ENCODE measurements at regions not wholly inside any gene's neighbourhood (a gene's known extent, or its start where the extent isn't known, plus 50 kb on each side); places are given as distances from the start of the nearest gene placed in this dataset.

DNA sequence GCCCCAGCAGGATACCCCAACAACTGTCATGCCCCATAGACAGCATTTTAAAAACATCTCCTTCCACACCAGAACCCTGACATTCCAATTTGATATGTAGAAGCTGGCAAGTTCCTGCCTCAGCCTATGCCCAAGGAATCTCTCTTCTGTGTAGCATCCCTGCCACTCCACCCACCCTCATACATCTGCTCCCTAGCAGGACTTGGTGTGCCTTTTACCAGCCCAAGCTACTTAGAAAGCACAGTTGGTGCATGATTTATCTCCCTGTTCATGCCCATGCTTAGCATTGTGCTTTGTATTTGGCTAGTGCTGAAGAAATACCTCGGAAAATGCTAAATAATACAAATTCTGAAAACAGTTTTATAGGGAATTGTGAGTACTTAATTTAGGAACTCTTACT is 236.9 kb upstream of the HES1 start:
- Histone ChIP-seq H3K36me3 (no peaks in the 10 kb centered on the region), H3K4me3 (no peak overlapping the region), H3K9me3 (no peaks in the 10 kb centered on the region), H3K27ac (no peak overlapping the region), H3K27me3 (replicated peaks in 1 of 7) (no peaks in the 10 kb centered on the region), H3K4me1 (peaks cover 0 to 16% (median 8%) of the 10 kb centered on the region in 6 donors)
- 80 to 95% (median 88%) methylated on average over 1 of the region's 1 CpG for WGBS, 5 donors
- TF ChIP-seq POLR2A (IDR thresholded peaks at IDR 0.05) (no peak), POLR2AphosphoS5 (IDR thresholded peaks at IDR 0.05) (no peak)
- TF ChIP-seq, protein P1, sequence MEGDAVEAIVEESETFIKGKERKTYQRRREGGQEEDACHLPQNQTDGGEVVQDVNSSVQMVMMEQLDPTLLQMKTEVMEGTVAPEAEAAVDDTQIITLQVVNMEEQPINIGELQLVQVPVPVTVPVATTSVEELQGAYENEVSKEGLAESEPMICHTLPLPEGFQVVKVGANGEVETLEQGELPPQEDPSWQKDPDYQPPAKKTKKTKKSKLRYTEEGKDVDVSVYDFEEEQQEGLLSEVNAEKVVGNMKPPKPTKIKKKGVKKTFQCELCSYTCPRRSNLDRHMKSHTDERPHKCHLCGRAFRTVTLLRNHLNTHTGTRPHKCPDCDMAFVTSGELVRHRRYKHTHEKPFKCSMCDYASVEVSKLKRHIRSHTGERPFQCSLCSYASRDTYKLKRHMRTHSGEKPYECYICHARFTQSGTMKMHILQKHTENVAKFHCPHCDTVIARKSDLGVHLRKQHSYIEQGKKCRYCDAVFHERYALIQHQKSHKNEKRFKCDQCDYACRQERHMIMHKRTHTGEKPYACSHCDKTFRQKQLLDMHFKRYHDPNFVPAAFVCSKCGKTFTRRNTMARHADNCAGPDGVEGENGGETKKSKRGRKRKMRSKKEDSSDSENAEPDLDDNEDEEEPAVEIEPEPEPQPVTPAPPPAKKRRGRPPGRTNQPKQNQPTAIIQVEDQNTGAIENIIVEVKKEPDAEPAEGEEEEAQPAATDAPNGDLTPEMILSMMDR (IDR thresholded peaks at IDR 0.05 in 8 of 11, conservative IDR thresholded peaks at IDR 0.05 in 3 of 11) = no peak
- no peak for DNase-seq
- intact Hi-C loops (cut with DNase I; ENCODE audit: low total_unique reads) = no loop called here

DNA sequence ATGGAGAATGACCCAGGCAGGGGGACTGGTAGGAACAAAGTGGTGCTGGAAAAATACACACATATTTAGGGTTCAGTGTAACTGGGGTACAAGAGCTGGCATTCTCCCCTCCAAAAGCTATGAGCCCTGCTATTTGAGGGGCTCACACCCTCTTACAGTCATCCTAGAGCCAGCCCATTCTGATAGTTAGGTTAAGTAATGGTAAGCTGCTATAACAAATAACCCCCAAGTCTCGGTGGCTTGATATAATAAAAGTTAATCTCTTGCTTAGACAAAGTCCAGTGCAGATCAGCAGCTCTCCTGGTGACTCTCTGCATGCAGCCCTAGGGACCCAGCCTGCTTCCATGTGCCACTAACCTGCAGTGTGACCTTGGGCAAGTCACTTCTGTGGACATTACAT is 234.9 kb upstream of the HES1 start:
- H3K4me3 ChIP-seq = no peak overlapping the region
- no peaks in the 10 kb centered on the region for H3K9me3 ChIP-seq
- intact Hi-C loops (cut with DNase I; ENCODE audit: low total_unique reads) = no loop called here
- H3K27ac ChIP-seq = no peak overlapping the region
- no peaks in the 10 kb centered on the region for H3K36me3 ChIP-seq
- peaks cover 0 to 16% (median 0%) of the 10 kb centered on the region in 6 donors for H3K4me1 ChIP-seq
- no peaks in the 10 kb centered on the region for H3K27me3 ChIP-seq (replicated peaks in 1 of 7)
- 87 to 100% (median 100%) methylated on average over 1 of the region's 1 CpG for WGBS, 5 donors
- no peak for DNase-seq
- TF ChIP-seq POLR2A (IDR thresholded peaks at IDR 0.05) (no peak), POLR2AphosphoS5 (IDR thresholded peaks at IDR 0.05) (no peak)
- TF ChIP-seq, protein P1 (IDR thresholded peaks at IDR 0.05 in 8 of 11, conservative IDR thresholded peaks at IDR 0.05 in 3 of 11) = no peak

- Histone ChIP-seq H3K4me1 (peaks cover 0 to 18% (median 0%) of the 10 kb centered on the region in 6 donors), H3K27ac (no peak overlapping the region), H3K36me3 (no peaks in the 10 kb centered on the region), H3K27me3 (replicated peaks in 1 of 7) (no peaks in the 10 kb centered on the region), H3K4me3 (no peak overlapping the region), H3K9me3 (peaks cover 0 to under 1% (median 0%) of the 10 kb centered on the region in 8 donors)
- no peak for DNase-seq
- 79 to 86% (median 80%) methylated on average over 11 to 14 of the region's 14 CpGs for WGBS, 5 donors
- no peak for TF ChIP-seq POLR2A (IDR thresholded peaks at IDR 0.05)
- TF ChIP-seq POLR2AphosphoS5 (IDR thresholded peaks at IDR 0.05) = peak in 1 of 3 donors; percentile 18
- intact Hi-C loops (cut with DNase I; ENCODE audit: low total_unique reads) = no loop called here
Measured at GRCh38 chr3:193902607-193903511, 233.1 kb upstream of the HES1 start.

DNA sequence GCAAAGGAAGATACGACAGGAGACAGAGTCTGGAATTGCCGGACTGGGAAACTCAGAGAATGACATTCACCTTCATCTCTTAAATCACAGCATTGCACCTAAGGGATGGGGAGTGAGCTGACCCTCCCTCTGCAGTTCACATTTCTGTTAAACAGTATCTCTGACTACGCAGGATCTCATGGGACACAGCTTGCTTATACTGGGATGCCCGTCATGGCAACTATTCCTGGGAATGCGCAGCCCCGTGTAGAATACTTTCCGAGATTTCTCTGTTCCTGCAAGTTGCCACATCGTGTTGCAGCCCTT is 232.5 kb upstream of the HES1 start:
- intact Hi-C loops (cut with DNase I; ENCODE audit: low total_unique reads) = no loop called here
- 93 to 96% (median 95%) methylated on average over 8 of the region's 8 CpGs for WGBS, 5 donors
- TF ChIP-seq, protein P1 (IDR thresholded peaks at IDR 0.05 in 8 of 11, conservative IDR thresholded peaks at IDR 0.05 in 3 of 11) = no peak
- TF ChIP-seq POLR2AphosphoS5 (IDR thresholded peaks at IDR 0.05) (no peak), POLR2A (IDR thresholded peaks at IDR 0.05) (no peak)
- no peak overlapping the region for H3K4me3 ChIP-seq
- DNase-seq = no peak
- no peaks in the 10 kb centered on the region for H3K36me3 ChIP-seq
- H3K4me1 ChIP-seq = peaks cover 0 to 18% (median 0%) of the 10 kb centered on the region in 6 donors
- peaks cover 0 to 7% (median 0%) of the 10 kb centered on the region in 8 donors for H3K9me3 ChIP-seq
- H3K27ac ChIP-seq = no peak overlapping the region
- no peaks in the 10 kb centered on the region for H3K27me3 ChIP-seq (replicated peaks in 1 of 7)
